Coronary artery (tissue), 2 donors: ENCODE measurements at regions not wholly inside any gene's neighbourhood (a gene's known extent, or its start where the extent isn't known, plus 50 kb on each side); places are given as distances from the start of the nearest gene placed in this dataset.

Experiments
- DNase-seq: peaks from one replicate; pipeline ENCODE4 v3.0.0-alpha.2; 2017; ENCODE audit warnings: low spot score
- H3K27ac ChIP-seq, 2 donors: fragments of 200-600 bp; sonication (generic); one replicate each; pipeline ENCODE4 v1.5.1; 2016 to 2019
- H3K4me3 ChIP-seq: fragments of 200-600 bp; sonication (generic); 2 replicates; pipeline ENCODE4 v1.5.1; 2016; ENCODE audit warnings: mild to moderate bottlenecking, moderate library complexity
- CTCF ChIP-seq: fragments of 200-600 bp; sonication (generic); IDR thresholded peaks from one replicate; pipeline ENCODE4 v1.5.1; 2019; ENCODE audit warnings: antibody characterized with exemption

- no peak for DNase-seq
- no peak overlapping the region for H3K27ac ChIP-seq
- no peak overlapping the region for H3K4me3 ChIP-seq
- no peak for TF ChIP-seq CTCF
Measured at GRCh38 chrX:2596045-2596444, 95.0 kb upstream of the CD99 start.

GRCh38 chrX:2595258-2595657, 94.5 kb upstream of the DHRSX start:
- no peak for TF ChIP-seq CTCF
- DNase-seq, result no peak

GRCh38 chrX:2594491-2594890, 93.7 kb upstream of the DHRSX start:
- TF ChIP-seq CTCF, result no peak
- no peak overlapping the region for H3K27ac ChIP-seq
- H3K4me3 ChIP-seq, result no peak overlapping the region
- DNase-seq, result no peak

More at GRCh38 chrX:2595258-2595657, 94.5 kb upstream of the DHRSX start:
- no peak overlapping the region for H3K4me3 ChIP-seq
- H3K27ac ChIP-seq, result no peak overlapping the region

GRCh38 chrX:2592279-2592678, 91.5 kb upstream of the DHRSX start:
- DNase-seq, result no peak
- H3K27ac ChIP-seq, result no peak overlapping the region
- no peak for TF ChIP-seq CTCF
- no peak overlapping the region for H3K4me3 ChIP-seq

GRCh38 chrX:2589186-2590020, 88.6 kb upstream of the DHRSX start:
- Histone ChIP-seq H3K27ac (no peak overlapping the region), H3K4me3 (no peak overlapping the region)
- no peak for DNase-seq
- no peak for TF ChIP-seq CTCF

GRCh38 chrX:2588049-2588448, 87.3 kb upstream of the DHRSX start:
- no peak overlapping the region for H3K27ac ChIP-seq
- no peak for DNase-seq
- no peak overlapping the region for H3K4me3 ChIP-seq
- TF ChIP-seq CTCF, result no peak

- Histone ChIP-seq H3K27ac (no peak overlapping the region), H3K4me3 (no peak overlapping the region)
- no peak for DNase-seq
- TF ChIP-seq CTCF, result no peak
Measured at GRCh38 chrX:2587146-2587545, 86.4 kb upstream of the DHRSX start.
